NCI-H526 (cell line): ENCODE measurements at regions not wholly inside any gene's neighbourhood (a gene's known extent, or its start where the extent isn't known, plus 50 kb on each side); places are given as distances from the start of the nearest gene placed in this dataset.

Source experiments
- DNase-seq, 2 experiments: peaks; one replicate each; lab custom pipeline; 2025; lab: John Stamatoyannopoulos, UW

GRCh38 chr2:181149056-181149455, 168.7 kb downstream of the UBE2E3 start:
- DNase-seq, result no peak

- DNase-seq, result no peak
Observed at GRCh38 chr2:181152226-181152625, 171.8 kb downstream of the UBE2E3 start.

- no peak for DNase-seq
Observed at GRCh38 chr2:181152701-181153100, 172.3 kb downstream of the UBE2E3 start.

- DNase-seq, result no peak
Observed at GRCh38 chr2:181153886-181154285, 173.5 kb downstream of the UBE2E3 start.

- no peak for DNase-seq
Observed at GRCh38 chr2:181157326-181157725, 176.9 kb downstream of the UBE2E3 start.

- no peak for DNase-seq
Observed at GRCh38 chr2:181158427-181158826, 178.0 kb downstream of the UBE2E3 start.

GRCh38 chr2:181161615-181162014, 181.2 kb downstream of the UBE2E3 start:
- DNase-seq, result no peak

- DNase-seq, result no peak
Observed at GRCh38 chr2:181163139-181163538, 182.7 kb downstream of the UBE2E3 start.

GRCh38 chr2:181163691-181164090, 183.3 kb downstream of the UBE2E3 start:
- no peak for DNase-seq

- DNase-seq, result no peak
Observed at GRCh38 chr2:181164699-181165098, 184.3 kb downstream of the UBE2E3 start.

GRCh38 chr2:181165199-181165868, 184.9 kb downstream of the UBE2E3 start:
- no peak for DNase-seq

GRCh38 chr2:181169503-181169902, 189.1 kb downstream of the UBE2E3 start:
- no peak for DNase-seq

- DNase-seq, result no peak
Observed at GRCh38 chr2:181170256-181170655, 189.9 kb downstream of the UBE2E3 start.

- DNase-seq, result no peak
Observed at GRCh38 chr2:181172676-181173075, 192.3 kb downstream of the UBE2E3 start.

- DNase-seq, result no peak
Observed at GRCh38 chr2:181174611-181175580, 194.5 kb downstream of the UBE2E3 start.

- no peak for DNase-seq
Observed at GRCh38 chr2:181176540-181176939, 196.1 kb downstream of the UBE2E3 start.

- DNase-seq, result no peak
Observed at GRCh38 chr2:181177376-181177775, 197.0 kb downstream of the UBE2E3 start.

- DNase-seq, result no peak
Observed at GRCh38 chr2:181178130-181178529, 197.7 kb downstream of the UBE2E3 start.

GRCh38 chr2:181178823-181179412, 198.5 kb downstream of the UBE2E3 start:
- DNase-seq, result peak in 1 of 2 experiments; percentile 35

GRCh38 chr2:181183878-181184542, 203.6 kb downstream of the UBE2E3 start:
- DNase-seq, result no peak

GRCh38 chr2:181185421-181185820, 205.0 kb downstream of the UBE2E3 start:
- DNase-seq, result no peak

GRCh38 chr2:181185948-181186347, 205.5 kb downstream of the UBE2E3 start:
- DNase-seq, result no peak
